PFSK-1 (cell line): ENCODE measurements at regions not wholly inside any gene's neighbourhood (a gene's known extent, or its start where the extent isn't known, plus 50 kb on each side); places are given as distances from the start of the nearest gene placed in this dataset.

Experiments
- POLR2AphosphoS5 ChIP-seq: IDR thresholded peaks from 2 replicates; pipeline ENCODE4 v1.6.1; 2012; ENCODE audit warnings: low read depth, mild to moderate bottlenecking, control low read depth, low read length, moderate library complexity
- SIN3A ChIP-seq: IDR thresholded peaks from 2 replicates; pipeline ENCODE4 v1.6.1; 2012; ENCODE audit warnings: mild to moderate bottlenecking, low read length, moderate library complexity, borderline replicate concordance; ENCODE audit not compliant: insufficient read depth
- TAF1 ChIP-seq: IDR thresholded peaks from 2 replicates; pipeline ENCODE4 v1.6.1; 2012; ENCODE audit warnings: low read length, control low read depth, borderline replicate concordance; ENCODE audit not compliant: insufficient read depth
- TF ChIP-seq, protein P1 (sequence below), 2 experiments: IDR thresholded peaks; 2 replicates each; pipeline versions ENCODE4 v1.6.1 to v1.8.0; 2011 to 2012; ENCODE audit warnings: low read depth in 2 of 2, low read length in 2 of 2, control low read depth in 1 of 2, inconsistent platforms in 1 of 2, mild to moderate bottlenecking in 1 of 2, moderate library complexity in 1 of 2; ENCODE audit not compliant: insufficient read depth in 1 of 2

DNA sequence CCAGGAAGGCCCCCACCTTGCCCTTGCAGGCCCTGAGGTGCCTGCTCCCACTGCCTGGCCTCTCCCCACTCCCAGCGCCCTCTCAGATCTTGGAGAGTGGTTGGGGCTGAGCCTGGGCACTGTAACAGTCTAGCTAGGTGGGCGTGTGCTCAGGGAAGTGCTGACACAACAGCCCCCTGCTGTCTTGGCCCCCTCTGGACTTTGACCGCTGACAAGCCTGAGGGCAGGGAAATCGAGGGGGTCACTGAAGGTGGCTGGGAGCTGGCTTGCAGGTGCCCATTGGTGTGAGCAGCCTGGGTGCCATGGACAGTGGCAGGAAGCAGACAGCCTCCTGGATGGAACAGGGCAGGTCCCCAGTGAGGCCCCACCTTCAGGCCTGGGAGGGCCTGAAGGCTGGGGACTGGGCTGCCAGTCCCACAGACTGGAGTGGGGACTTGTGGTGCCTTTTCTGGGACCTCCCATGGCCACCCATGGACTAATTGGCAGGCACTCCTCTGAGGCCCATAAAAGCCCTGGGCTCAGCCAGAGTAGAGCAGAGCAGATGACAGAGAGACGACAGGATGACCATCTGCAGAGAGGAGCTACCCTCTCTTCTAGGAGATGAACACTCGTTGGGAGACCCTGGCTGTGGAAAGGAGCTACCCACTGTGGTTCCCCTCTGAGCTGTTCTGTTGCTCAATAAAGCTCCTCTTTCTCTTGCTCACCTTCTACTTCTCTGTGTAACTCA, 158.6 kb upstream of the SLC38A2 start:
- TF ChIP-seq POLR2AphosphoS5 (no peak), SIN3A (no peak), TAF1 (no peak)
- TF ChIP-seq, protein P1, sequence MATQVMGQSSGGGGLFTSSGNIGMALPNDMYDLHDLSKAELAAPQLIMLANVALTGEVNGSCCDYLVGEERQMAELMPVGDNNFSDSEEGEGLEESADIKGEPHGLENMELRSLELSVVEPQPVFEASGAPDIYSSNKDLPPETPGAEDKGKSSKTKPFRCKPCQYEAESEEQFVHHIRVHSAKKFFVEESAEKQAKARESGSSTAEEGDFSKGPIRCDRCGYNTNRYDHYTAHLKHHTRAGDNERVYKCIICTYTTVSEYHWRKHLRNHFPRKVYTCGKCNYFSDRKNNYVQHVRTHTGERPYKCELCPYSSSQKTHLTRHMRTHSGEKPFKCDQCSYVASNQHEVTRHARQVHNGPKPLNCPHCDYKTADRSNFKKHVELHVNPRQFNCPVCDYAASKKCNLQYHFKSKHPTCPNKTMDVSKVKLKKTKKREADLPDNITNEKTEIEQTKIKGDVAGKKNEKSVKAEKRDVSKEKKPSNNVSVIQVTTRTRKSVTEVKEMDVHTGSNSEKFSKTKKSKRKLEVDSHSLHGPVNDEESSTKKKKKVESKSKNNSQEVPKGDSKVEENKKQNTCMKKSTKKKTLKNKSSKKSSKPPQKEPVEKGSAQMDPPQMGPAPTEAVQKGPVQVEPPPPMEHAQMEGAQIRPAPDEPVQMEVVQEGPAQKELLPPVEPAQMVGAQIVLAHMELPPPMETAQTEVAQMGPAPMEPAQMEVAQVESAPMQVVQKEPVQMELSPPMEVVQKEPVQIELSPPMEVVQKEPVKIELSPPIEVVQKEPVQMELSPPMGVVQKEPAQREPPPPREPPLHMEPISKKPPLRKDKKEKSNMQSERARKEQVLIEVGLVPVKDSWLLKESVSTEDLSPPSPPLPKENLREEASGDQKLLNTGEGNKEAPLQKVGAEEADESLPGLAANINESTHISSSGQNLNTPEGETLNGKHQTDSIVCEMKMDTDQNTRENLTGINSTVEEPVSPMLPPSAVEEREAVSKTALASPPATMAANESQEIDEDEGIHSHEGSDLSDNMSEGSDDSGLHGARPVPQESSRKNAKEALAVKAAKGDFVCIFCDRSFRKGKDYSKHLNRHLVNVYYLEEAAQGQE (IDR thresholded peaks at IDR 0.05; ENCODE audit: insufficient read depth in 1 of 2, low read depth in 2 of 2, low read length in 2 of 2), result no peak
